Choroid plexus epithelial cell (primary cell): ENCODE measurements at regions not wholly inside any gene's neighbourhood (a gene's known extent, or its start where the extent isn't known, plus 50 kb on each side); places are given as distances from the start of the nearest gene placed in this dataset.

ENCODE experiments used
- DNase-seq: peaks from one replicate; pipeline ENCODE4 v3.0.0-alpha.2; 2010; ENCODE audit warnings: low read depth
- H3K4me3 ChIP-seq: 2 replicates; pipeline ENCODE4 v1.5.1; 2011; ENCODE audit warnings: low read depth, mild to moderate bottlenecking, control low read depth, low read length, moderate library complexity
- TF ChIP-seq, protein P1 (sequence below): conservative IDR thresholded peaks from 2 replicates; pipeline ENCODE4 v1.5.1; 2011; ENCODE audit warnings: low read depth, mild to moderate bottlenecking, control low read depth, inconsistent platforms, low read length, moderate library complexity

- no peak for DNase-seq
- TF ChIP-seq, protein P1, sequence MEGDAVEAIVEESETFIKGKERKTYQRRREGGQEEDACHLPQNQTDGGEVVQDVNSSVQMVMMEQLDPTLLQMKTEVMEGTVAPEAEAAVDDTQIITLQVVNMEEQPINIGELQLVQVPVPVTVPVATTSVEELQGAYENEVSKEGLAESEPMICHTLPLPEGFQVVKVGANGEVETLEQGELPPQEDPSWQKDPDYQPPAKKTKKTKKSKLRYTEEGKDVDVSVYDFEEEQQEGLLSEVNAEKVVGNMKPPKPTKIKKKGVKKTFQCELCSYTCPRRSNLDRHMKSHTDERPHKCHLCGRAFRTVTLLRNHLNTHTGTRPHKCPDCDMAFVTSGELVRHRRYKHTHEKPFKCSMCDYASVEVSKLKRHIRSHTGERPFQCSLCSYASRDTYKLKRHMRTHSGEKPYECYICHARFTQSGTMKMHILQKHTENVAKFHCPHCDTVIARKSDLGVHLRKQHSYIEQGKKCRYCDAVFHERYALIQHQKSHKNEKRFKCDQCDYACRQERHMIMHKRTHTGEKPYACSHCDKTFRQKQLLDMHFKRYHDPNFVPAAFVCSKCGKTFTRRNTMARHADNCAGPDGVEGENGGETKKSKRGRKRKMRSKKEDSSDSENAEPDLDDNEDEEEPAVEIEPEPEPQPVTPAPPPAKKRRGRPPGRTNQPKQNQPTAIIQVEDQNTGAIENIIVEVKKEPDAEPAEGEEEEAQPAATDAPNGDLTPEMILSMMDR = no peak
Observed at GRCh38 chr22:34045311-34045710, 125.0 kb upstream of the LARGE1 start.

GRCh38 chr22:34055525-34056200, 135.4 kb upstream of the LARGE1 start:
- DNase-seq = no peak

More at GRCh38 chr22:34045311-34045710, 125.0 kb upstream of the LARGE1 start:
- no peak overlapping the region for H3K4me3 ChIP-seq

DNA sequence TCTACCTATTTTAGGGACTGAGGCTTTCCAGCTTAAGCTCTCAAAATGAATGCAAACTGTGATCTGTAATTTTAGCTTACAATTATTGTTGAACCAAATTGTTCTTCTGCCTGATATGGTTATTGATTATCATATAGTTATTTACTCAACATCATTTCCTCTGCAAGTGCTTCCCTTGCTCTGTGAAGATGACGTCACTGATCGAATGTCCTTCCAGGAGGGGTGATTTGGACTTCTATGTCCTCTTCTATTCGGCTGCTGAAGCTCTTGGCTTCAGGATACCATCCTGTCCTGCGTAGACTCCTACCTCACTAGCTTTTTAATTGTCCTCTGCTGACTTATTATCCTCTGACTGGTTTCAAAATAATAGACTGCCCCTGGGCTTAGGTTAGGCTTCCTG, 137.4 kb upstream of the LARGE1 start:
- no peak for DNase-seq
- H3K4me3 ChIP-seq = no peak overlapping the region
- TF ChIP-seq, protein P1 = no peak

More at GRCh38 chr22:34055525-34056200, 135.4 kb upstream of the LARGE1 start:
- TF ChIP-seq, protein P1 = no peak
- no peak overlapping the region for H3K4me3 ChIP-seq

- DNase-seq = no peak
- H3K4me3 ChIP-seq = no peak overlapping the region
Observed at GRCh38 chr22:34064696-34065095, 144.4 kb upstream of the LARGE1 start.

DNA sequence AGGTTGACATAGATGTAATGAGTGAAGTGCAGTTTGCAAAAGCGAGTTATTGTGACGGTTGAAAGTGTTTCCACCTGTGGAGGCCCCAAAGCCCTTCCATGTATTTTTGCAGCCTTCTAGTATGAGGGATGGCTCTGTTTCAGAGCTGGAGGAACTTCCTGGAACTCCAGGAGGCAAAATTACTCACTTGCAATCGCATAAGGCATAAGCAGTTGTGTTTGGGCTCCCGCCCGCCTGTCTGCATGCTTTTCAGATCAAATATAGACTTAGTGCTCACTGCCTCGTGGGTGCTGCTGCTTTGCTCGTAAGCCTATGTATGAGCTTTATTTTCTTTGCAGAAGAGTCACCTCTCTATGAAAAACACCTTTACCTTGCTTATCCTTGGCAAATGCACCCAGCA, 146.8 kb upstream of the LARGE1 start:
- TF ChIP-seq, protein P1 = no peak
- H3K4me3 ChIP-seq = no peak overlapping the region
- no peak for DNase-seq

More at GRCh38 chr22:34064696-34065095, 144.4 kb upstream of the LARGE1 start:
- TF ChIP-seq, protein P1 = no peak

DNA sequence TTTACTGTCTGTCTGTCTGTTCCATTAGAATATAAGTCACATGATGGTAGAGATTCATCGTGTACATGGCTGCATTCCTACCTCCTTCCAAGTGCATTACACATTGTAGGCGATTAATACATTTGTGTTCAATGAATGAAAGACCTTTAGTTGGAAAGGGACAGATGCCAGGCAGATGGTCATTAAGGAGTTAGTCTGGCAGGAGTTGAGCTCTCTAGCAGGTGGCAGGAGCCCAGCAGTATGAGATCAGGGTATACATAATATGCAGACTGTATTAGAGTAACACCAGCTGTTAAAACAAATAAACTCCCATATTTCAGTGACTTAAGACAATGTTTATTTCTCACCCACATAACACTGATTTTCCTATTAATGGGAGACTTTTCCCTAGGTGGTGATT, 147.7 kb upstream of the LARGE1 start:
- DNase-seq = no peak
- no peak overlapping the region for H3K4me3 ChIP-seq
- TF ChIP-seq, protein P1 = no peak

DNA sequence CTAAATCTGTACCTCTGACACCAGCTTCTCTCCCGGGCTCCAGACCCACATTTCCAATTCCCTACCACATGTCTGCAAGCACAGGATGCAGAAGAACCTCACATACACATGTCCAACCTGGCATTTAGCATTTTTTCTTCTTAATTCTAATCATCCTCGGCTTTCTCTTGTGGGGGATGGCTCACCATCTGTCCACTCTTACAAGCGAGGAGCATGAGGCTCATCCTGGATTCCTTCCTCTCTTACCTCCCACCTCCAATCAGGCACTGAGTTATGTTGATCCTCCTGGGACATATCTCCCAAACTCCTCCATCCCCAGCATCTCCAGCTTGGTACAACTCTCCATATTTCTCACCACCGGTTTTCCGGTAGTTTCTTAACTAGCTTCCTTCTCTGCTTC, 149.8 kb upstream of the LARGE1 start:
- TF ChIP-seq, protein P1 = no peak
- no peak overlapping the region for H3K4me3 ChIP-seq
- DNase-seq = no peak
